ENCODE measurements at regions not wholly inside any gene's neighbourhood (a gene's known extent, or its start where the extent isn't known, plus 50 kb on each side); places are given as distances from the start of the nearest gene placed in this dataset.
"Not testable (repeated sequence)": the region's sequence is repeated elsewhere in the genome, so short reads cannot be mapped to it uniquely, and the experiment has no call there.

DNA sequence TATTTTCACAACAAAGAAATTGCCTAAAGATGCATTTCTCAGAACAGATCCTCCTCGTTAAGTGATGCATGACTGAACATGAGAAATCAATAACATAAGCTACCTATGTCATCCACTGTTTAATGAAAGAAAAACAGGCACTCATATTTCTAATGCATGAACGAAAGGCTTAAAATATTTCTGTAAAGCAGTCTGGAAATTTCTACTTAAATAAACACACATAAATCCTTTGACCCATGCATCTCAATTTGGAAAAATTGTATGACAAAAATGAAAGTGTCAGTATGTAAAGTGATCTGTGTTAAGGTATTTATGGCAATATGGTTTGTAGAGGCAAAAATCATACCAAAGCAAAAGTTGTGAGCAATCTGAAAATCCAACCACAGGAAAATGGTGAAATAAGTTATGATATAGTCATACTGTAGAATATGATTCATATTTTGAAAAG is 399.2 kb upstream of the GRAMD2B start:
- no peaks in the 10 kb centered on the region for H3K9me3 ChIP-seq (ENCODE audit: control insufficient read depth, low read depth, low read length)
- H3K9ac ChIP-seq (ENCODE audit: low read length), result no peak overlapping the region
- no peak overlapping the region for H3K27ac ChIP-seq (ENCODE audit: low read length)
- H3K36me3 ChIP-seq (ENCODE audit: control insufficient read depth, low read depth, low read length), result no peaks in the 10 kb centered on the region
- no peaks in the 10 kb centered on the region for H3K4me1 ChIP-seq (ENCODE audit: control insufficient read depth, low read depth, low read length)
- no peak overlapping the region for H3K4me3 ChIP-seq (ENCODE audit: low read length)
- no peaks in the 10 kb centered on the region for H3K27me3 ChIP-seq (ENCODE audit: control insufficient read depth, insufficient read depth, low read length)

DNA sequence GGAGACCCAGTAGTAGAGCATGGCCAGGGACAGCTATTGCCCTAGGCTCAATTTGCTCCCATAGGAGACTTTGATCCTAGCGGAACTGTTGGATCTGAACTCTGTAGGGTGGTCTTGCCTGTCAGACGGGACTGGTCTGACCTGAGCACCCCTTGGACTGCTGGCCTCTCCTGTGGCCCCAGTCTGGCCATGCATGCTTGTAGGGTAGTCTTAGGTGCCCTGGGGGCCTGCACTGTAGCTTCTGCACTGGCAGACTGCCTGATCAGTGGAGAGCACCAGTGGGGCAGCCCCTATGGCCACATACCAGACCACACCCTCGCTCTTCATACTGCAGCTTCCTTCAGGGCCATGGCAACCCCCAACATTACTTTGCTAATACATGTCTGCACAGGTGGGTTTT is 396.1 kb upstream of the GRAMD2B start:
- peaks cover 4% of the 10 kb centered on the region for H3K9me3 ChIP-seq (ENCODE audit: control insufficient read depth, low read depth, low read length)

DNA sequence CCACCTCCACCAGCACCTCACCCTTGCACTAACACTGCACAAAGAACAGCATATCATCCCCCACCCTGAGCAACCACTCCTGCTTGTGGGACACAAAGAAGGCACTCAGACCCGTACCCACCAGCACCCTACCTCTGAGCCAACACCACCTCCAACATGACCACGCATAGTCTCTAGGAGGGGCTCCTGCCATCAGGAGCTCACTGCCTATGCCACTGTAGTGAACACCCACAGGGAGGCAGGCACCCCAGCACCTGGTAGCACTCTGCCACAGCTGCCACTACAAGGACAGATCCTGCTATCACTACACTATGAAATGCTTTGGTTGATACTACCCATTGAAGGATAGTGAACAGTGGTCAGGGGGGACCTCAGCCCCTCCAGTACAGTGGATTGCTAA is 395.6 kb upstream of the GRAMD2B start:
- H3K9ac ChIP-seq (ENCODE audit: low read length), result no peak overlapping the region

More for the DNA sequence above, 396.1 kb upstream of the GRAMD2B start:
- no peak overlapping the region for H3K9ac ChIP-seq (ENCODE audit: low read length)
- no peaks in the 10 kb centered on the region for H3K36me3 ChIP-seq (ENCODE audit: control insufficient read depth, low read depth, low read length)
- no peaks in the 10 kb centered on the region for H3K27me3 ChIP-seq (ENCODE audit: control insufficient read depth, insufficient read depth, low read length)
- H3K4me1 ChIP-seq (ENCODE audit: control insufficient read depth, low read depth, low read length), result no peaks in the 10 kb centered on the region
- H3K27ac ChIP-seq (ENCODE audit: low read length), result no peak overlapping the region
- no peak overlapping the region for H3K4me3 ChIP-seq (ENCODE audit: low read length)

DNA sequence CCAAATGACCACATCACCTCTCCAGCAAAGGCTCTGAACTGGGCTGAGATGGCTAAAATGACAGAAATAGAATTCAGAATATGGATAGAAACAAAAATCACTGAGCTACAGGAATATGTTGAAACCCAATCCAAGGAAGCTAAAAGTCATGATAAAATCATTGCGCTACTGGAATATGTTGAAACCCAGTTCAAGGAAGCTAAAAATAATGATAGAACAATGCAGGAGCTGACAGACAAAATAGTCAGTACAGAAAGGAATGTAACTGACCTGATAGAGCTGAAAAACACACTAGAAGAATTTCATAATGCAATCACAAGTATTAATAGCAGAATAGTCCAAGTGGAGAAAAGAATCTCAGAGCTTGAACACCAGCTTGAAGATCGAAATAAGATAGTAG is 394.9 kb upstream of the GRAMD2B start:
- peaks cover 4% of the 10 kb centered on the region for H3K9me3 ChIP-seq (ENCODE audit: control insufficient read depth, low read depth, low read length)
- no peaks in the 10 kb centered on the region for H3K4me1 ChIP-seq (ENCODE audit: control insufficient read depth, low read depth, low read length)
- no peak overlapping the region for H3K27ac ChIP-seq (ENCODE audit: low read length)
- no peak overlapping the region for H3K4me3 ChIP-seq (ENCODE audit: low read length)
- H3K27me3 ChIP-seq (ENCODE audit: control insufficient read depth, insufficient read depth, low read length), result no peaks in the 10 kb centered on the region
- H3K36me3 ChIP-seq (ENCODE audit: control insufficient read depth, low read depth, low read length), result no peaks in the 10 kb centered on the region
- no peak overlapping the region for H3K9ac ChIP-seq (ENCODE audit: low read length)

More for the DNA sequence above, 395.6 kb upstream of the GRAMD2B start:
- no peaks in the 10 kb centered on the region for H3K4me1 ChIP-seq (ENCODE audit: control insufficient read depth, low read depth, low read length)
- no peaks in the 10 kb centered on the region for H3K36me3 ChIP-seq (ENCODE audit: control insufficient read depth, low read depth, low read length)
- H3K27me3 ChIP-seq (ENCODE audit: control insufficient read depth, insufficient read depth, low read length), result no peaks in the 10 kb centered on the region
- H3K27ac ChIP-seq (ENCODE audit: low read length), result no peak overlapping the region
- peaks cover 4% of the 10 kb centered on the region for H3K9me3 ChIP-seq (ENCODE audit: control insufficient read depth, low read depth, low read length)
- no peak overlapping the region for H3K4me3 ChIP-seq (ENCODE audit: low read length)

DNA sequence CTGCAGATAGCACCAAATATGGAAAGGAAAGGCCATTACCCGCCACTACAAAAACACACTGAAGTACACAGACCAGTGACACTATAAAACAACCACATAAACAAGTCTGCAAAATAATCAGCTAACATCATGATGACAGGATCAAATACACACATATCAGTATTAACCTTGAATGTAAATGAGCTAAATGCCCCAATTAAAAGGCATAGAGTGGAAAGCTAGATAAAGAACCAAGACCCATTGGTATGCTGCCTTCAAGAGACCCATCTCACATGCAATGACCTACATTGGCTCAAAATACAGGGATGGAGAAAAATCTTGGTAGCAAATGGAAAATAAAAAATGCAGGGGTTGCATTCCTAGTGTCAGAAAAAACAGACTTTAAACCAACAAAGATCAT is 393.9 kb upstream of the GRAMD2B start:
- not testable (repeated sequence) for H3K9me3 ChIP-seq (ENCODE audit: control insufficient read depth, low read depth, low read length); H3K9ac ChIP-seq (ENCODE audit: low read length); H3K36me3 ChIP-seq (ENCODE audit: control insufficient read depth, low read depth, low read length); H3K4me3 ChIP-seq (ENCODE audit: low read length); H3K27ac ChIP-seq (ENCODE audit: low read length); H3K27me3 ChIP-seq (ENCODE audit: control insufficient read depth, insufficient read depth, low read length); H3K4me1 ChIP-seq (ENCODE audit: control insufficient read depth, low read depth, low read length)

DNA sequence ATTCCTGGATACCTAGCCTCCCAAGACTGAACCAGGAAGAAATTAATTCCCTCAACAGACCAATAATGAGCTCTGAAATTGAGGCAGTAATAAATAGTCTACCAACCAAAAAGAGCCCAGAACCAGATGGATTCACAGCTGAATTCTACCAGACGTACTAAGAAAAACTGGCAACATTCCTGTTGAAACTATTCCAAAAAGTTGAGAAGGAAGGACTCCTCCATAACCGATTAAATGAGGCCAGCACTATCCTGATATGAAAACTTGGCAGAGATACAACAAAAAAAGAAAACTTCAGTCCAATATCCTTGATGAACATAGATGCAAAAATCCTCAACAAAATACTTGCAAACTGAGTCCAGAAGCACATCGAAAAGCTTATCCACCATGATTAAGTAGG is 392.5 kb upstream of the GRAMD2B start:
- Histone ChIP-seq H3K36me3 (ENCODE audit: control insufficient read depth, low read depth, low read length) (no peaks in the 10 kb centered on the region), H3K9ac (ENCODE audit: low read length) (no peak overlapping the region), H3K27me3 (ENCODE audit: control insufficient read depth, insufficient read depth, low read length) (no peaks in the 10 kb centered on the region), H3K4me1 (ENCODE audit: control insufficient read depth, low read depth, low read length) (no peaks in the 10 kb centered on the region), H3K4me3 (ENCODE audit: low read length) (no peak overlapping the region), H3K9me3 (ENCODE audit: control insufficient read depth, low read depth, low read length) (peaks cover 4% of the 10 kb centered on the region), H3K27ac (ENCODE audit: low read length) (no peak overlapping the region)

DNA sequence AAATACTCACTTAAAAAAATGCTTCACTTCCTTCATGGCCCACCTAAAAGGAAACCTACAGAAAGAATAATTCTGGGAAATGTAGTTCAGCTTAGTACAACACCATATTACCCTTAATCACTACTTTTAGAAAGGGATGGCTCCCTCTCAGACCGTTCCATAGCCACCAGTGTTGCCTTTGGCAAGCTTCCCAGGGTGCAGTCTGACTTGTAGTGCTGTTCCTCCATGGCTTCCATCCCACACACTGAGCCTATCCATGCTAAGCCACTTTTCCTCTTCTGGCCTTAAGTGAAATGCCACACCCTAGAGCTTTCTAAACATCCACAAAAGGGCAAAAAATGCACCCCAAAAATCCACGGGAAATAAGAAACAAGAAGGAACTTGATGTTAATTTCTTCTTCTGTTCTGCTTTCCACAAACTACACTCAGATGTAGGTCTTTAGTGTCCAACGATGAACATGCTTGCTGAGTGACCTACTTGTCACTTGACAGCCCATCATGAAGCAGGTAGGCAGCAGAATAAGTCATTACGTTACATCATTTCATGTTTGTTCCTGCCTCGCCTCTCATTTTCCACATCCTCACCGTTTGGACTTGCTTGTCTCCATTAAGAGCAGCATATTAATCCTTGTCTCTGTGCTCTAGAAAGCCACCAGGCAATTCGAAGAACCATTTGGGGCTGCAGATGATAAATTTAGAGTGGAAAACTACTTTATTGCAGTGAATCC is 391.1 kb upstream of the GRAMD2B start:
- H3K27ac ChIP-seq (ENCODE audit: low read length), result no peak overlapping the region
- no peak overlapping the region for H3K9ac ChIP-seq (ENCODE audit: low read length)

DNA sequence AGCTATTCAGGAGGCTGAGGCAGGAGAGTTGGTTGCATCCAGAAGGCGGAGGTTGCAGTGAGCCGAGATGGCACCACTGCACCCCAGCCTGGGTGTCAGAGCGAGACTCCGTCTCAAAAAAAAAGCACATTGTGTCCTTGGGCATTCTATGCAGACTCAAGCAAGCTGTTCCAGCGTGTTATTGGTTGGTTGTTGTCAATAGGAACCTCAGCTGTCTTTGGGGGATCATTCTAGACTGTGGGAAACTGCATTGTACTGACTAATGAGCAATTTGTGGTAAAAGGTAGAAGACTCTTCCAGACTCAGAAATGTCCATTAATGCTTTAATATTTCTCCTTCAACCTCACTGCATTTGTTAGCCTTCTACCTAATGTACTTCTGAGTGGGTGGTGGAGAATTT is 379.5 kb upstream of the GRAMD2B start:
- no peaks in the 10 kb centered on the region for H3K27me3 ChIP-seq (ENCODE audit: control insufficient read depth, insufficient read depth, low read length)
- no peaks in the 10 kb centered on the region for H3K36me3 ChIP-seq (ENCODE audit: control insufficient read depth, low read depth, low read length)
- H3K27ac ChIP-seq (ENCODE audit: low read length), result no peak overlapping the region
- H3K4me1 ChIP-seq (ENCODE audit: control insufficient read depth, low read depth, low read length), result peaks cover 5% of the 10 kb centered on the region
- no peak overlapping the region for H3K9ac ChIP-seq (ENCODE audit: low read length)
- no peaks in the 10 kb centered on the region for H3K9me3 ChIP-seq (ENCODE audit: control insufficient read depth, low read depth, low read length)
- no peak overlapping the region for H3K4me3 ChIP-seq (ENCODE audit: low read length)

More for the DNA sequence above, 391.1 kb upstream of the GRAMD2B start:
- Histone ChIP-seq H3K4me1 (ENCODE audit: control insufficient read depth, low read depth, low read length) (no peaks in the 10 kb centered on the region), H3K27me3 (ENCODE audit: control insufficient read depth, insufficient read depth, low read length) (no peaks in the 10 kb centered on the region), H3K9me3 (ENCODE audit: control insufficient read depth, low read depth, low read length) (peaks cover 4% of the 10 kb centered on the region), H3K4me3 (ENCODE audit: low read length) (no peak overlapping the region), H3K36me3 (ENCODE audit: control insufficient read depth, low read depth, low read length) (no peaks in the 10 kb centered on the region)

GRCh38 chr5:126044111-126044668 is 379.0 kb upstream of the GRAMD2B start:
- Histone ChIP-seq H3K4me1 (ENCODE audit: control insufficient read depth, low read depth, low read length) (peaks cover under 1% of the 10 kb centered on the region), H3K27ac (ENCODE audit: low read length) (no peak overlapping the region)

DNA sequence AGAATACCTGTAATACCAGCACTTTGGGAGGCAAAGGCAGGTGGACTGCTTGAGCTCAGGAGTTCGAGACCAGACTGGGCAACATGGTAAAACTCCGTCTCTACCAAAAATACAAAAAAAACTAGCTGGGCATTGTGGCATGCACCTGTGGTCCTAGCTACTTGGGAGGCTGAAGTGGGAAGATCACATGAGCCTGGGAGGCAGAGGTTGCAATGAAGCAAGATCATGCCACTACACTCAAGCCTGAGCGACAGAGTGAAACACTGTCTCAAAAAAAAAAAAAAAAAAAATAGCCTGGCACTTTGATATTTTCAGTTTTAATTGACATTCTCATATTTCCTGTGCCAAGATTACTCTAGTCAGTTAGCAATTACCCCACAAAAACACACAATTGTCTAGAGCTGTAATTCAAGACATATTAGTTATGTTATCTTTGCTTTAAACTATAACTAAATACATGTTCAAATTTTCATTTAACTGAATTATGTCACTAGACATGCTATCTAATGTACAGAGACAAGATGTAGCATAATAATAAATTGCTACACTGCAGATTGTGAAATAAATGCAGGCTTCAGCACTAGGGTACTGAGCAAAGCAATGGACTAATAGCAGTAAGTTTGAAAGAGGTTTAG is 378.2 kb upstream of the GRAMD2B start:
- no peaks in the 10 kb centered on the region for H3K4me1 ChIP-seq (ENCODE audit: control insufficient read depth, low read depth, low read length)

More at GRCh38 chr5:126044111-126044668, 379.0 kb upstream of the GRAMD2B start:
- Histone ChIP-seq H3K9ac (ENCODE audit: low read length) (no peak overlapping the region), H3K27me3 (ENCODE audit: control insufficient read depth, insufficient read depth, low read length) (no peaks in the 10 kb centered on the region), H3K9me3 (ENCODE audit: control insufficient read depth, low read depth, low read length) (no peaks in the 10 kb centered on the region), H3K4me3 (ENCODE audit: low read length) (no peak overlapping the region), H3K36me3 (ENCODE audit: control insufficient read depth, low read depth, low read length) (no peaks in the 10 kb centered on the region)

GRCh38 chr5:126046318-126046717 is 376.9 kb upstream of the GRAMD2B start:
- no peaks in the 10 kb centered on the region for H3K36me3 ChIP-seq (ENCODE audit: control insufficient read depth, low read depth, low read length)
- no peaks in the 10 kb centered on the region for H3K27me3 ChIP-seq (ENCODE audit: control insufficient read depth, insufficient read depth, low read length)
- H3K9ac ChIP-seq (ENCODE audit: low read length), result no peak overlapping the region

More for the DNA sequence above, 378.2 kb upstream of the GRAMD2B start:
- Histone ChIP-seq H3K4me3 (ENCODE audit: low read length) (no peak overlapping the region), H3K27ac (ENCODE audit: low read length) (no peak overlapping the region), H3K36me3 (ENCODE audit: control insufficient read depth, low read depth, low read length) (no peaks in the 10 kb centered on the region), H3K9me3 (ENCODE audit: control insufficient read depth, low read depth, low read length) (no peaks in the 10 kb centered on the region), H3K27me3 (ENCODE audit: control insufficient read depth, insufficient read depth, low read length) (no peaks in the 10 kb centered on the region), H3K9ac (ENCODE audit: low read length) (no peak overlapping the region)

More at GRCh38 chr5:126046318-126046717, 376.9 kb upstream of the GRAMD2B start:
- Histone ChIP-seq H3K4me1 (ENCODE audit: control insufficient read depth, low read depth, low read length) (no peaks in the 10 kb centered on the region), H3K27ac (ENCODE audit: low read length) (no peak overlapping the region), H3K9me3 (ENCODE audit: control insufficient read depth, low read depth, low read length) (no peaks in the 10 kb centered on the region), H3K4me3 (ENCODE audit: low read length) (no peak overlapping the region)

Measured in iPS-18a (cell line).